ENCODE measurements at regions not wholly inside any gene's neighbourhood (a gene's known extent, or its start where the extent isn't known, plus 50 kb on each side); places are given as distances from the start of the nearest gene placed in this dataset.
"Not testable (repeated sequence)": the region's sequence is repeated elsewhere in the genome, so short reads cannot be mapped to it uniquely, and the experiment has no call there.

DNA sequence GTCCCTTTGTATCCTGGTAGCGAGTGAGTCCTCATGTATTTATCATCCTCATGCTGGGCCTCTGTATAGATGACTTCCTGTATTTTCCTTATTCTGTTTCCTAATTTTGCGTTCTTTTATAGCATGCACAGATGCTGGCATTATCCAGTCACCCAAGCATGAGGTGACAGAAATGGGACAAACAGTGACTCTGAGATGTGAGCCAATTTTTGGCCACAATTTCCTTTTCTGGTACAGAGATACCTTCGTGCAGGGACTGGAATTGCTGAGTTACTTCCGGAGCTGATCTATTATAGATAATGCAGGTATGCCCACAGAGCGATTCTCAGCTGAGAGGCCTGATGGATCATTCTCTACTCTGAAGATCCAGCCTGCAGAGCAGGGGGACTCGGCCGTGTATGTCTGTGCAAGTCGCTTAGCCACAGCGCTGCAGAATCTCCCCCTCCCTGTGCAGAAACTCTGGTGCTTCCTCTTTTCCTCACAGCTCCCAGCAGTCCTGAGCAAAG lies 183.1 kb upstream of the PRSS58 start:
- in situ Hi-C loops (cut with MboI; ENCODE audit: low pct_unique_long_range_greater_than_20kb in 2 of 9, low sequenced_read_pairs in 9 of 9, unreplicated experiment in 9 of 9): no loop called here
- Histone ChIP-seq H3K27ac (no peak overlapping the region), H3K4me1 (replicated peaks in 1 of 2) (no peaks in the 10 kb centered on the region), H3K4me3 (no peak overlapping the region)
- WGBS, 10 experiments: 31 to 95% (median 73%) methylated on average over 1 to 6 of the region's 9 CpGs; no CpG with 5 or more reads in 2 of the 10 experiments
- no peak for ATAC-seq (replicated peaks in 6 of 8)

DNA sequence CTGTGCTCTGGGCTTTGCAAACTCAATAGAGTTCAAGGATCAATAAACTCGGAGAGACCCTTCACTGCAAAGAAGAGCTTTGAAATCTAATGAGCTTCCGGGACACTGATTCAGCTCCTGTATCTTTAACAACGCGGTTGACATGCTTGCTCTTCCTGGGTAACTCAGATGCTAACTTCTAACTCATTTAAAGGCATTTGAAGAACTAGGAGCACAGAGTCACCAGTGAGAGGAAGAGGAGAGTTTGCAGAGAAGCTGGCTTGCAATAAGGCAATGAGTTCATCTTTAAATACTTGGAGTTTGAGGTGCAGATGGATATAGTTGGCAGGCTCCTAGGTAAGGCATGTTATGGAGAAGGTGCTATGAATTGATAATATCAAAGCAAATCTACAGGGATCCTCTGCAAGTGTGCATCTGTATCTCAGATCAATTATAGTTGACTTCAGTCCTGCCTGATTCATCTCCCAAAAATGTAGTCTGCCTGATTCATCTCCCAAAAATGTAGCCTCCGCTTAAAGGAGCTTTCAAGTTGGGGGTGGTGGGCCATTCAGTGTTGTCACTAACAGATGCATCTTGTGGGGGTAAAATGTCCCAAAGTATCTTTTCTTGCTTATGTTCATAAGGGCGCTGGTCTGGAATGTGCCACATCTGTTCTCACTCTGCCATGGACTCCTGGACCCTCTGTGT lies 182.5 kb upstream of the PRSS58 start:
- no peak overlapping the region for H3K4me3 ChIP-seq
- in situ Hi-C loops (cut with MboI; ENCODE audit: low pct_unique_long_range_greater_than_20kb in 2 of 9, low sequenced_read_pairs in 9 of 9, unreplicated experiment in 9 of 9): no loop called here

DNA sequence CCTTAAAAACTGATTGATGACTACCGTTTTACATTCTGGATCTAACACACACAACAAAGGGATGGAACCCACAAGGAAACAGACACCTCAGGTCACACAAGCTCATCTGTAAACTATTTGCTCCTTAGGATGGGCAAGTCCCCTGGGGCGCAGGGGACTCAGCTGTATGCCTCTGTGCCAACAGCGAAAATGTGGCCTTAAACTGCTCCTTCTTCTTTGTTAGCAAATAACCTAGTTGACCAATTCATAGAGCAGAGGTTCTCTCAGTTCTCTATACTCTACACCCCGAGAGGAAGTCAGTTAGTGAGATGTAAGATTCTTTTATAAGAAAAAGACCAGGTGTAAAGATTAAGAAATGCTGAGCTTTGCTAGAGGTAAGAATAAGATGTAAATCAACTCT lies 181.9 kb upstream of the PRSS58 start:
- no peak for ATAC-seq (replicated peaks in 6 of 8)
- Histone ChIP-seq H3K27ac (no peak overlapping the region), H3K4me3 (no peak overlapping the region), H3K4me1 (replicated peaks in 1 of 2) (no peaks in the 10 kb centered on the region)
- WGBS, 10 experiments: 39 to 100% (median 85%) methylated on average over 1 to 4 of the region's 4 CpGs; no CpG with 5 or more reads in 1 of the 10 experiments
- in situ Hi-C loops (cut with MboI; ENCODE audit: low pct_unique_long_range_greater_than_20kb in 2 of 9, low sequenced_read_pairs in 9 of 9, unreplicated experiment in 9 of 9): no loop called here

More for the DNA sequence above, 182.5 kb upstream of the PRSS58 start:
- Histone ChIP-seq H3K27ac (no peak overlapping the region), H3K4me1 (replicated peaks in 1 of 2) (no peaks in the 10 kb centered on the region)
- peak in 2 of 8 experiments; percentile 58 to 61 for ATAC-seq (replicated peaks in 6 of 8)
- WGBS, 10 experiments: 12 to 100% (median 72%) methylated on average over 1 to 6 of the region's 6 CpGs; no CpG with 5 or more reads in 1 of the 10 experiments

DNA sequence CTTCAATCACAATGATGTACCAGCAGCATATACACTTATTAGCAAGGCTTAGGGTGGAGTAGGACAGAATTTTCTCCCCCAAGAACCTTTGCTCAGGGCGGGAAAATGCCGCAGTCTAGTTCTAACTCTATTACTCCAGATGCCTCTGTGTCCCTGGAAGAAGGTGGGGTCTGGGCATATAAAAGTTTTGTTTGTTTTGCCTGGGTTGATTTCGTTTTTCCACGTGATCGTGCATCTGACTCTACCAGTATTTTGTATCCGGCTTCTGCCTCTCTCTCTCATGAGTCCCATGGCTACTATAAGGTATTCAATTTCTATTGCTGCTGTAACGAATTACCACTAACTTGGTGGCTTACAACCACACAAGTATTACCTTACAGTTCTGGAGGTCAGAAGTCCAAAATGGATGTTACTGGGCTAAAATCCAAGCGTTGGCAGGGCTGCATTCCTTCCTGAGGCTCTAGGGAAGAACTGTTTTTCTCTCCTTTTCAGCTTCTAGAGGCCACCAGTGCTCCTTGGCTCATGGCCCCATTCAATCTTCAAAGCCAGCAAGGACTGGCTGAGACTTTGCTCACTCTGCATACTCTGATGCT lies 181.2 kb upstream of the PRSS58 start:
- no peak overlapping the region for H3K27ac ChIP-seq
- in situ Hi-C loops (cut with MboI; ENCODE audit: low pct_unique_long_range_greater_than_20kb in 2 of 9, low sequenced_read_pairs in 9 of 9, unreplicated experiment in 9 of 9): no loop called here
- no peak overlapping the region for H3K4me3 ChIP-seq
- no peaks in the 10 kb centered on the region for H3K4me1 ChIP-seq (replicated peaks in 1 of 2)
- WGBS, 10 experiments: 8 to 100% (median 72%) methylated on average over 1 to 6 of the region's 8 CpGs
- ATAC-seq (replicated peaks in 6 of 8): no peak

DNA sequence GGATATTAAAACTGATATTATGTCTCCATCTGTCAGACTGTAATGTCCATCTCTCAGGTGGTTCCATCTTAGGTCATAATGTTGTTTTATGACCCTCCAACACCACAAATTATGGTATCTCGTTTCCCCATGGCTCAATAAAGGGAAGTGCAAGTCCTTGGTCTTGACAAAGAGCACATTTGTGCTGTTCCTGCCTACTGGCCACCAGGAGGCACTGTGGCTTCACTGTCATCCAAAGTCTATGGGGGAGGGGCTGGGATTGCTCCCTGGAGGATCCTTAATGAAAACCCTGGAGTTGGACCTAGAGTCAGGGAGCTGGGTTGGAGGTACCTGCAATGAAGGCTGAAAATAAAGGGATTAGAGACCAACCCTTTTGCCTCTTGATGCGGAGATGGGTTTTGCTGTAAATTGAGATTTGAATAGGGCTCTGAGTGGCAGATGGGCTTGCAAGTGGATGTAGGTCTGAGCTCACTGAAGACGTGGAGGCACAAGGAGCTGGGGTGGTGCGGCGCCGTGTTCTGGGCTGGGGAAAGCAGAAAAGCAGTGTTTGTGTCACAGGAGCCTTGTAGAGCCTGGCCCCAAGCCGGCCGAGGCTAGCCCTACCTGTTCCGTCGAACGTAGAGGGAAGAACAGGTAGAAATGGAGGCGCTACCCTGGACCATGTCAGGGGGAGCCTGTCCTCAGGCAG lies 180.5 kb upstream of the PRSS58 start:
- in situ Hi-C loops (cut with MboI; ENCODE audit: low pct_unique_long_range_greater_than_20kb in 2 of 9, low sequenced_read_pairs in 9 of 9, unreplicated experiment in 9 of 9): no loop called here
- Histone ChIP-seq H3K4me1 (replicated peaks in 1 of 2) (no peaks in the 10 kb centered on the region), H3K27ac (no peak overlapping the region), H3K4me3 (no peak overlapping the region)
- peak in 3 of 8 experiments; percentile 55 to 77 (median 74) for ATAC-seq (replicated peaks in 6 of 8)
- WGBS, 10 experiments: 0 to 100% (median 88%) methylated on average over 1 to 8 of the region's 12 CpGs; no CpG with 5 or more reads in 3 of the 10 experiments

DNA sequence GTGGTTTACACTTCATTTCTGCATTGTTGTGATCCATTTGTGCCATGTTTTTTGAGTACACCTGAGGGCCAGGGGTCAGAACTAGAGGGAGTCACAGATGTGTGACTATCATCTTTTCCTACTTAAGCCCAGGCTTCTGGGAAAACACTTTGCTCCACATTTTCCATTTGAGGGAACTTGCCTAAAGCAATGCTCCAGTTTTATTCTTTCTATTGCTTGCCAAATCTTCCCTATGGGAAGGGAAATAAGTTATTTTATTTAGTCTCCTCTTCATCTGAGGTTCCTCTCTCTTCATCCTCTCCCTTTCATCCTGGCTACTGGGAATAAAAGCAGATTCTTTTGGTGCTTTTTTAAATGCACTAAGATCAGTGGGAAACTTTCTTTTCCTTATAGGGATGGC lies 179.9 kb upstream of the PRSS58 start:
- Histone ChIP-seq H3K4me3 (no peak overlapping the region), H3K4me1 (replicated peaks in 1 of 2) (no peaks in the 10 kb centered on the region), H3K27ac (no peak overlapping the region)
- ATAC-seq (replicated peaks in 6 of 8): no peak
- in situ Hi-C loops (cut with MboI; ENCODE audit: low pct_unique_long_range_greater_than_20kb in 2 of 9, low sequenced_read_pairs in 9 of 9, unreplicated experiment in 9 of 9): no loop called here

DNA sequence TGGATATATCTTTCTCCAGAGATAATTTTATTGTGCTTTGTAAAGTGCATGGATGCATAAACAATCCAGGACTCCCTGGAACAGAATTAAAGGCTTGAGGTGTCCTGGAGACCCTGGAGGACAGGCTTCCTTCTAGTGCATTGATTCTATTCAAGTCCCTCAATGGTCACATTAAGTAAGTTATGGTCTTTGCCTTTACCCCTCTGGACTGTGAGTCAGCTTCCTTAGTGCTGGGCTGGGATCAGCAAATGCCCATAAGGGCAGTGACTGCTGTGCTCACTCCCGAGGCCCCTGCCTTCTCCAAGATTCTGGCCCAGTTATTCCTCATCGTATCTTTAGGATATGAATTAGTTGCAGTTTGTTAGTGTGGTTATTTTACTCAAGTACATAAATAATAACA lies 178.7 kb upstream of the PRSS58 start:
- Histone ChIP-seq H3K4me3 (no peak overlapping the region), H3K27ac (no peak overlapping the region), H3K4me1 (replicated peaks in 1 of 2) (no peaks in the 10 kb centered on the region)
- 17 to 85% (median 33%) methylated on average over 1 to 2 of the region's 2 CpGs; no CpG with 5 or more reads in 3 of the 10 experiments for WGBS, 10 experiments
- ATAC-seq (replicated peaks in 6 of 8): peak in 1 of 8 experiments; percentile 33
- in situ Hi-C loops (cut with MboI; ENCODE audit: low pct_unique_long_range_greater_than_20kb in 2 of 9, low sequenced_read_pairs in 9 of 9, unreplicated experiment in 9 of 9): no loop called here

DNA sequence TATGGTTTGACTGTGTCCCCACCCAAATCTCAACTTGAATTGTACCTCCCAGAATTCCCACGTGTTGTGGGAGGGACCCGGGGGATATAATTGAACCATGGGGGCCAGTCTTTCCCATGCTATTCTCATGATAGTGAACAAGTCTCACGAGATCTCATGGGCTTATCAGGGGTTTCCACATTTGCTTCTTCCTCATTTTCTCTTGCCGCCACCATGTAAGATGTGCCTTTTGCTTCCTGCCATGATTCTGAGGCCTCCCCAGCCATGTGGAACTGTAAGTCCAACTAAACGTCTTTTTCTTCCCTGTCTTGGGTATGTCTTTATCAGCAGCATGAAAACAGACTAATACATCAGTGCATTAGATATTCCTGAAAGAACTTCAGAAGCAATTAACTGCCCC lies 177.7 kb upstream of the PRSS58 start:
- H3K4me3 ChIP-seq; H3K27ac ChIP-seq; H3K4me1 ChIP-seq (replicated peaks in 1 of 2); in situ Hi-C loops (cut with MboI; ENCODE audit: low pct_unique_long_range_greater_than_20kb in 2 of 9, low sequenced_read_pairs in 9 of 9, unreplicated experiment in 9 of 9); ATAC-seq (replicated peaks in 6 of 8): not testable (repeated sequence)
- 40 to 80% (median 72%) methylated on average over 1 to 5 of the region's 5 CpGs; no CpG with 5 or more reads in 2 of the 10 experiments for WGBS, 10 experiments

DNA sequence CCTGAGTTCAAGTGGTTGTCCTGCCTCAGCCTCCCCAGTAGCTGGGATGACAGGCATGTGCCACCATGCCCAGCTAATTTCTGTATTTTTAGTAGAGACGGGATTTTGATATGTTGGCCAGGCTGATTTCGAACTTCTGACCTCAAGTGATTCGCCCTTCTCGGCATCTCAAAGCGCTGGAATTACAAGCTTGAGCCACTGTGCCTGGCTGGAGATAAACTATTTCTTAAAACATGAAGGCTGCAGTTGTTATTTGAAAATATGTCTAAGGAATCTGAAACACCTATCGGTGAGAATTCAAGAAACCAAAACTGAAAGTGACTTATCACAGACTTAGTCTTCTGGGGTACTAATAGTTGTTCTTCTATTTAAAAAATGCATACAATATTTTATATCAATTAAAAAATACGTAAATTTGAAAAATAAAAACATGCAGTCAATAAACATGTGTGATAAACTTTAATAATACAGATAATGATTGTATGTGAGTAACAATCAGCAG lies 176.9 kb upstream of the PRSS58 start:
- WGBS, 10 experiments: 40 to 90% (median 83%) methylated on average over 2 to 6 of the region's 7 CpGs; no CpG with 5 or more reads in 1 of the 10 experiments
- in situ Hi-C loops (cut with MboI; ENCODE audit: low pct_unique_long_range_greater_than_20kb in 2 of 9, low sequenced_read_pairs in 9 of 9, unreplicated experiment in 9 of 9): no loop called here
- H3K4me3 ChIP-seq: no peak overlapping the region
- H3K27ac ChIP-seq: no peak overlapping the region
- H3K4me1 ChIP-seq (replicated peaks in 1 of 2): no peaks in the 10 kb centered on the region
- ATAC-seq (replicated peaks in 6 of 8): no peak

DNA sequence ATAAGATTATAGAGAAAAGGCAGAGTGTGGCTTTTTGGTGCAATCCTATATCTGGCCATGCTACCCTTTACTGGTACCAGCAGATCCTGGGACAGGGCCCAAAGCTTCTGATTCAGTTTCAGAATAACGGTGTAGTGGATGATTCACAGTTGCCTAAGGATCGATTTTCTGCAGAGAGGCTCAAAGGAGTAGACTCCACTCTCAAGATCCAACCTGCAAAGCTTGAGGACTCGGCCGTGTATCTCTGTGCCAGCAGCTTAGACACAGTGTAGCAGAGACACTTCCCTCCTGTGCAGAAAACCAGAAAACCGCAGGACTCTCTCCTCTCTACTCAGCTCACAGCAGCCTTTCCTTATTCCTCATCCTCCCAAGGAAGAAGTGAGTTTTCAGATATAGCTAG lies 176.3 kb upstream of the PRSS58 start:
- WGBS, 10 experiments: 42 to 100% (median 80%) methylated on average over 1 to 3 of the region's 5 CpGs; no CpG with 5 or more reads in 5 of the 10 experiments
- H3K4me3 ChIP-seq; H3K4me1 ChIP-seq (replicated peaks in 1 of 2); ATAC-seq (replicated peaks in 6 of 8); H3K27ac ChIP-seq; in situ Hi-C loops (cut with MboI; ENCODE audit: low pct_unique_long_range_greater_than_20kb in 2 of 9, low sequenced_read_pairs in 9 of 9, unreplicated experiment in 9 of 9): not testable (repeated sequence)

DNA sequence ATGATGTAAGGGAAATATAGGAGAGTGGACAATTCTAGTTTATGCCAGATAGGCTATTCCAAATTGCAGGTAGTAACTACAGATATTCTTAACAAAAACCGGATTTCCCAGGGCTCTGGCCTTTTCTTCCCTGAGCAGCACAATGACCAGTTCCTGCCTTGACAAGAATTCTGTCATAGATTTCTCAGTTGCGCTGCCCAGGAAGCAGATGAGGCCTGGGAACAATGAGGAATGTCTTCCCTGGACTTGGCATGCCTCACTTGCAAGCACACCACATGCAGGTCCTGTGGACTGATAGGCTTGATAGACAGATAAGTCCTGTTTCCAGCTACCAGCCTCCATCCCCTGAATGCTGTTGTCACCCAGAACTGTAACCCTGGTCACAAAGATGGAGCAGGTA lies 174.5 kb upstream of the PRSS58 start:
- no peaks in the 10 kb centered on the region for H3K4me1 ChIP-seq (replicated peaks in 1 of 2)
- 0 to 100% (median 66%) methylated on average over 1 to 2 of the region's 2 CpGs; no CpG with 5 or more reads in 4 of the 10 experiments for WGBS, 10 experiments
- in situ Hi-C loops (cut with MboI; ENCODE audit: low pct_unique_long_range_greater_than_20kb in 2 of 9, low sequenced_read_pairs in 9 of 9, unreplicated experiment in 9 of 9): no loop called here
- H3K4me3 ChIP-seq: no peak overlapping the region
- H3K27ac ChIP-seq: no peak overlapping the region
- no peak for ATAC-seq (replicated peaks in 6 of 8)

DNA sequence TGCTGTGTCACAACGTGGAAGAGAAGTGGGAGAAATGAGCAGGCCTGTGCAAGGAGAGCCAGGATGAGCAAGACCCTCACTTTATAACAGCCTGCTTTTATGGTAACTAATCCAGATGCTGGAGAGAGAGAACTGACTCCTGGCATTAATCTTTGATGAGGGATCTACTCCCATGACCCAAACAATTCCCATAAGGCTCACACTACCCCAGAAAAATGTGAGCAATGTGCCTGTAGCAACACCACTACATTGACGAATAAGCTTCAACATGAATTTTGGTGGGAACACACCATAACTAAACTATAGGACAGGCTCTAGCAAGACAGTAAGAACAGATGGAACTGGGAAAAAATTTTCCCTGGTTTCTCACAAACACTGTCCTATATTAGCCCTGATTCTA lies 173.6 kb upstream of the PRSS58 start:
- WGBS, 10 experiments: 0 to 83% (median 50%) methylated on average over 1 to 2 of the region's 2 CpGs; no CpG with 5 or more reads in 3 of the 10 experiments
- H3K4me3 ChIP-seq: no peak overlapping the region
- no peak for ATAC-seq (replicated peaks in 6 of 8)
- H3K27ac ChIP-seq: no peak overlapping the region
- no peaks in the 10 kb centered on the region for H3K4me1 ChIP-seq (replicated peaks in 1 of 2)
- in situ Hi-C loops (cut with MboI; ENCODE audit: low pct_unique_long_range_greater_than_20kb in 2 of 9, low sequenced_read_pairs in 9 of 9, unreplicated experiment in 9 of 9): no loop called here

DNA sequence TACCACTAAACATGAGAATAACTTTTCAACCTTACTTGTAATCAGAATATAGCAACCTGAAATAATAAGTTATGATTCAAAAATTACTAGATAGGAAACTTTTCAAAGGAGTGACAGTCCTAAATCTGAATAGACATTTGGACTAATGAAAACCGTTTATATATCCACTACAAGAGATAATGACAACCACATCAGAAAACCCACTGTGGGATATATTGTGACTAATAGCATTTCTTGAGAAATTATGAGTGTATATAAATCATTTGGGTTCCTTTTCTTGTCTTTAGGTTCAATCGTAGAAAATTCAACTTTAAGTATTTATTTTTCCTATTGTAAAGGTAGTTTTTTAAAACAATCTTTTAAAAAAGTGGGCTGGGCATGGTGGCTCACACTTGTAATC lies 170.2 kb upstream of the PRSS58 start:
- Histone ChIP-seq H3K4me3 (no peak overlapping the region), H3K27ac (no peak overlapping the region), H3K4me1 (replicated peaks in 1 of 2) (no peaks in the 10 kb centered on the region)
- in situ Hi-C loops (cut with MboI; ENCODE audit: low pct_unique_long_range_greater_than_20kb in 2 of 9, low sequenced_read_pairs in 9 of 9, unreplicated experiment in 9 of 9): no loop called here
- ATAC-seq (replicated peaks in 6 of 8): no peak
- WGBS, 10 experiments: 0 to 80% (median 39%) methylated on average over 1 to 2 of the region's 2 CpGs; no CpG with 5 or more reads in 1 of the 10 experiments

Measured in motor neuron (in vitro differentiated cells).